ENCODE measurements at regions not wholly inside any gene's neighbourhood (a gene's known extent, or its start where the extent isn't known, plus 50 kb on each side); places are given as distances from the start of the nearest gene placed in this dataset.
"Not testable (repeated sequence)": the region's sequence is repeated elsewhere in the genome, so short reads cannot be mapped to it uniquely, and the experiment has no call there.

DNA sequence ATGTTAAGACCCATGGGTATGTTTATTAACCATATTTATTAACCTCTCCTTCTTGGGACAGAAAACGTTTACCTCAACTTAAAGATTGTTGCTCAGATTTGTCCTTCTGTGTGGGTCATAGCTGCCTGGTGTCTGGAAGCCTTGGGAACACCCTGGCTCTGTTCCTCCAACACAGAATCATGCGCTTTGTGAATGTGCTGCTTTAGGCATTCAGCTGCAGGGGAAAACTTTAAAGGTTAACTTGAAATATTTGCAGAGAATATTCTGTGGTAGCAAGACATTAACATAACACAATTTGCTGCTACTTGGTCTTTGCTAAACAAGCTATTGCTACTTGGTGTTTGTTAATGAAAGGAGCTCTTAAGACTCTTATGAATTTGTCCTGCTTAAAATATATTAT lies 50.5 kb upstream of the THOC3 start:
- not testable (repeated sequence) for DNase-seq (ENCODE audit: low read depth)

DNA sequence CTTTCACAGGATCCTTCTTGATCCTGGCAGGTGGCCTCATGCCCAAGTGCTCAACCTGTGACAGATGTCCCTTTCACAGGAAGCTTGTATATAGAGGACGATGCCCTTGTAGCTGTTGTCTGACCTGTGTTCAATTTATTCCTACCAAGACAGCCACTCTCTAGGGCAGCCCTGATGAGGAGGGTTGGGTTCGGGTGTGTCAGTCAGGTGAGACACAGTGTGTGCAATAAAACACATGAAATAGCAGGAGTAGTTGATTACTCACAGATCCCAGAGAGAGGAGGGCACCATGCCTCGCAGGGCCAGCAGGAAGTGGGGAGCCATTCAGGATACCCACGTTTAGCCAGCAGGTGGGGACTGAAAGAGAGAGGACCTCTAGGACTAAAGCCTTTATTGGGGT lies 52.7 kb upstream of the THOC3 start:
- not testable (repeated sequence) for DNase-seq (ENCODE audit: low read depth)

DNA sequence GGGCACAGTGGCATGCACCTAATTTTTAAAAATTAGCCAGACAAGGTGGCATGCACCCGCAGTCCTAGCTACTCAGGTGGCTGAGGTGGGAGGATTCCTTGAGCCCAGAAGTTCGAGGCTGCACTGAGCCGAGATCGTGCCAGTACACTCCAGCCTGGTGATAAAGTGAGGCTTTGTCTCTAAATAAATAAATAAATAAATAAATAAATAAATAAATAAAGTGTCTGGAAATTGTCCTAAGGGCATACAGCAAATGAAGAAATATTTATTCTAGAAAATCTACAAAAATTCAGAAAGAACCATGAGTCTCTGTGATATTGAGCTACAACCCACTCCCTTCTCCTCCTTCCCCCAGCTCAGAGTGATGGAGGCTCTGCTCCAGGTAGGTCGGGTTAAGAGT lies 55.4 kb upstream of the THOC3 start:
- not testable (repeated sequence) for DNase-seq (ENCODE audit: low read depth)

DNA sequence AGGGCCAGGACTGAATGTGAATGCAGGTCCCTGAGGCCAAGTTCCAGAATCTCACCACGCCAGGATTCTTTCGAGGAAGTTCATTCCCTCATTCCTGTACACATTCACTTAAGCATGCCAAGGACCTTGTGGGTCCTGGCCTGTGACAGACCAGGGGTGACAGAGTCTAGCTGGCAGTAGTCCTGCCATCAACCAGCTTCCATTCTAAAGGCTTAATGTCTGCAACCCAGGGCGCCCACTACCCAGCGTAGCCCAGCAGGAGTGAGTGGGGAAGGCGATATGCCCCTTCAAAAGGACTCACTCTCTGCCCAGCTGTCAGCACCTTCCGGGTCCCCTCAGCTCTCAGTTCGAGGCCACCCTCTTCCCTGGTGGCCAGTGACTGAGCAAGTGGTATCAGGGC lies 61.3 kb upstream of the THOC3 start:
- not testable (repeated sequence) for DNase-seq (ENCODE audit: low read depth)

DNA sequence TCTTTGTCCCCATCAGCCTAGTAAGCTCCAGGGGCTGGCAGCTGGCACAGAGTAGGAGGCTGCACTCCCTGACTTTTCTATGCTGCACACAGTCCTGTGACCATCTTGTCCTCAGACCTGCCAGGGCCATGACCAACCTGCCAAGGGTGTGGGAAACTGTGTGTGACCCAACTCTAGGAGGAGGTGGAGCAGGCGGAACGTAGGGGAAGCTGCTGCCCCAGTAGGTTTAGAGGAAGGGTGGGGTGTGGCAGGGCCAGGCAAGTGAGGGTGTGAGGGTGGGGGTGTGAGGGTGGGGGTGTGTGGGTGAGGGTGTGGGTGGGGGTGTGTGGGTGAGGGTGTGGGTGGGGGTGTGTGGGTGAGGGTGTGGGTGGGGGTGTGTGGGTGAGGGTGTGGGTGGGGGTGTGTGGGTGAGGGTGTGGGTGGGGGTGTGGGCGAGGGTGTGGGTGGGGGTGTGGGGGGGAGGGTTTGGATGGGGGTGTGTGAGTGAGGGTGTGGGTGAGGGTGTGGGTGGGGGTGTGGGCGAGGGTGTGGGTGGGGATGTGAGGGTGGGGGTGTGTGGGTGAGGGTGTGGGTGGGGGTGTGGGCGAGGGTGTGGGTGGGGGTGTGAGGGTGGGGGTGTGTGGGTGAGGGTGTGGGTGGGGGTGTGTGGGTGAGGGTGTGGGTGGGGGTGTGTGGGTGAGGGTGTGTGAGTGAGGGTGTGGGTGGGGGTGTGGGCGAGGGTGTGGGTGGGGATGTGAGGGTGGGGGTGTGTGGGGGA lies 62.4 kb upstream of the THOC3 start:
- DNase-seq (ENCODE audit: low read depth), result not testable (repeated sequence)

DNA sequence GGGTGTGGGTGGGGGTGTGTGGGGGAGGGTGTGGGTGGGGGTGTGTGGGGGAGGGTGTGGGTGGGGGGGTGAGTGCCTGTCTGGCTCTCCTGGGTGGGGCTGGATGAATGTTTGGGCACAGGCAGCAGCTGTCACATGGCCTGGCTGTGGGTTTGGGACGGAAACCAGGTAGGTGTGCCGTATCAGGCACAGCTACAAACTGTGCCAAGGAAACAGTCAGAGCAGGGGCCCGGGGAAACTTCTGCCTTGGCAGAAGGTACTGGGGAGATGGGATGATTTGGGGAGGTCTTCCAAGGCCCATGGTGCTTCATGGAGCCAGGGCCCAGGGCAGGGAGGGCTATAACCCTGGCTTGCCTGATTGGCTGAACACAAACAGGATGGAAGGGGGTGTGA lies 63.0 kb upstream of the THOC3 start:
- DNase-seq (ENCODE audit: low read depth), result not testable (repeated sequence)

DNA sequence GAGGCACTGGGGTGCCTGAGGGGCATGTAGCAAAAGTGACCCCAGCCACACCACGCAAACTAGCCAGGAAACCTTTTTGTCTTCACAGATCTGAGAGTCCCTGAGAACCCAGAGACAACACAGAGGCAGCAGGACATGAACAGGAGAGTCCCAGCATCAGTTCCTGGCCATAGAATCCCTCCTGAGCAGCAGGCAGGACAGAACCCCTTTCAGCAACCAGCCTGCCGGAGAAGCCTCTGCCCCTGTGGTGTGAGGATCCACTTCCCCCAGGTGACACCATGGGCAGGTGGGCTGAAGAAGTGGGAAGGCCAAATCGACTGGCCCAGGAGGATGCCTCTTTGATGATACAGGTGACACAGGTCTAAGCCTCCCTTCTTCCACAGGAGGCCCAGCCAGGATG lies 65.1 kb upstream of the THOC3 start:
- DNase-seq (ENCODE audit: low read depth), result not testable (repeated sequence)

DNA sequence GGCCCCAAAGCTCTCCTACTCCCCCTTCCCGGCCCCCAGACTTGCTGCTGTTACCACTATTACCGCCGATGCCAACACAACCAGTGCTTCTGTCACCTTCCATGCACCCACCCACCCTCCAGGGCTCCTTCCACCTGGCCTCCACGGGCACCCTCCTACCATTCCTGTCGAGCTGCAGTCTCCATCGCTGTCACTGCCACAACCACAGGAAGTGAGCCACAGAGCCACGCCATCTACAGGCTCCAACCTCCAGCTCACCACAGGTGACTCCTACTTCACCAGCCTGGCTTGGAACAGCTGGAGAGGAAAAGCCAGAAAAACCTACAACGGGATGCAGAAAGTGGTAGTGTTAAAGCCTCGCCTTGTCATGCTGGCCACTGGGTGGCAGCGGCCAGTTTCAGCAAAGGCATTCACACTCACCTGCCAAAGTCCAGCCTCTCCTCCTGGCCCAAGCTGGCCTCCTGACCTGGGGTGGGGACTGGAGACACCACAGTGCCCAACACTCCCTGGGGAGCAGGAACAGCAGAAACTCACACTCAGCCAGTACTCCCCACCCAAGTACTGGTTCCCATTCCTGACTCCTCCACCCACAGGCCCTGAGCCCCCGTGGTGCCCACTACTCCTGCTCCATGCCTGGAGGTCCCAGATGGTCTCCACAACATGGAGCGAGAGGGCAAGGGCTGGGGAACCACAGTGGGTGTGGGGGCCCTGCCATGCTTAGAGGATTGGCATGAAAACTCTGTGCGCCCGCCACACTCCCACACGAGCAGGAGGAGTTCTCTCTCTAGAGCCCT lies 66.5 kb upstream of the THOC3 start:
- not testable (repeated sequence) for DNase-seq (ENCODE audit: low read depth)

DNA sequence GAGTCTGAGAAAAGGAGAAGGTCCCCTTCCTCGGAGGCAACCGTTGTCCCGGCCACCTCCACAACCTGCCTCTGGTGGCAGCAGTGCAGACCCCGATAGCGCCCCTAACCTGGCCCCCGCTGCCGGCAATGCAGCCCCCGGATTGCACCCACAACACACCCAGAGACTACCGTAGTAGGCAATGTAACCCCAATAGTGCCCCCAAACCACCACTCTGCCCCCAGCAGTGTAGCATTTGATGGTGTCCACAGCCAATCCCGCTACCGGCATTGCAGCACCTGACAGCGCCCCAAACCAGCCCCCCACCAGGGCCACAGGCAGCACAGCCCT lies 67.1 kb upstream of the THOC3 start:
- not testable (repeated sequence) for DNase-seq (ENCODE audit: low read depth)

DNA sequence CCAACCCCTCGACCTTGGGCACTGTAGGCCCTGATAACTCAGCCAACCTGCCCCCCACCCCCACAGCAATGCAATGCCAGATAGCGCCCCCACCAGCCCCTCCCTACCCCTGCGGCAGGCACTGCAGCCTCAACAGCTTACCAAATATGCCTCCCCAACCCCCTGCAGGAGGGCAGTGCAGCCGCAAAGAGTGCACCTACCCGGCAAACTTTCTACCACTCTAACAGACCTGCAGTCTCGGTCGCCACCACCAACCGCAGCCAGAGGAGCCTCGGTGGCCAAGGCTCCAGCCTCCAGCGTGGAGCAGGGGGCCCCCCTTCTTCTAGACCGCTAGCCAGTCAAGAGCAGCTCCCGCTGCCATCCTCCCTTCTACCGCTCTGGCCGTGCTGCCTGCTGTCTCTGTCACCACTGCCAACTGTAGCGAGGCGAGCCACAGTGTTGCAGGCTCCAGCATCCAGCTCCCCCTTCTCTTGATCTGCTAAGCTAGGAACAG lies 67.7 kb upstream of the THOC3 start:
- not testable (repeated sequence) for DNase-seq (ENCODE audit: low read depth)

DNA sequence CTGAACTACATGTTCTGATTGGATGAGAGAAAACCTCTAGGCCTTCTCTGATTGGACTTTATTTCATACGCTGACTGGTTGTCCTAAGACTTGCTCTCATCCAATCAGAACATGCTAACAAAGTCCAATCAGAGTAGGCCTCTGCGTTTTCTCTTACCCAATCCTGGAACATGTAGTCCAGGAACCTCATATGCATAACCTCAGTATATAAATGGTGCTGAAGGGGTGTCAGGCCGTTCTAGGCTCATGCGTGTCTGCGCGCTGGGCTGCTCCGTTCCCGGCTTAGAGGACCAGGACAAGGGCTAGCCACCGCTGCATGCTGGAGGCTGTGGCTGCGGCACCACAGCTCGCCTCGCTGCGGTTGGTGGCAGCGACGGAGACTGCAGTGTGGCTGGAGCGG lies 68.3 kb upstream of the THOC3 start:
- DNase-seq (ENCODE audit: low read depth), result not testable (repeated sequence)

DNA sequence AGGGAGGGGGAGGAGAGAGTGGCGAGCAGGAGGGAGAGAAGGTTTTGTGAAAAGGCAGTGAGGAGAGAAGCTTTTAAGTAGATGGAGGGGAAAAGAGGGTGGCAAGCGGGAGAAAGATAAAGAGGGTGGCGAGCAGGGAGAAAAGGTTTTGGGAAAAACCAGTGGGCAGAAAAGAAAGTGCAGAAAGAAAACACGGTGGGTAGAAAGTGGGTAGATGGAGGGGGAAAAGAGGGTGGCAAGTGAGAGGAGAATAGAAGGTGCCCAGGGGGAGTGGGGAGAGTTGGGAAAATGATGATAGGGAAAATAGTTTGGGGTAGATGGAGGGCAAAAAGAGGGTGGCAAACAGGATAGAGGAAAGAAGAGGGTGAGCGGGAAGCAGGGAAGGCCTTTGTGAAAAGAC lies 69.1 kb upstream of the THOC3 start:
- DNase-seq (ENCODE audit: low read depth), result not testable (repeated sequence)

DNA sequence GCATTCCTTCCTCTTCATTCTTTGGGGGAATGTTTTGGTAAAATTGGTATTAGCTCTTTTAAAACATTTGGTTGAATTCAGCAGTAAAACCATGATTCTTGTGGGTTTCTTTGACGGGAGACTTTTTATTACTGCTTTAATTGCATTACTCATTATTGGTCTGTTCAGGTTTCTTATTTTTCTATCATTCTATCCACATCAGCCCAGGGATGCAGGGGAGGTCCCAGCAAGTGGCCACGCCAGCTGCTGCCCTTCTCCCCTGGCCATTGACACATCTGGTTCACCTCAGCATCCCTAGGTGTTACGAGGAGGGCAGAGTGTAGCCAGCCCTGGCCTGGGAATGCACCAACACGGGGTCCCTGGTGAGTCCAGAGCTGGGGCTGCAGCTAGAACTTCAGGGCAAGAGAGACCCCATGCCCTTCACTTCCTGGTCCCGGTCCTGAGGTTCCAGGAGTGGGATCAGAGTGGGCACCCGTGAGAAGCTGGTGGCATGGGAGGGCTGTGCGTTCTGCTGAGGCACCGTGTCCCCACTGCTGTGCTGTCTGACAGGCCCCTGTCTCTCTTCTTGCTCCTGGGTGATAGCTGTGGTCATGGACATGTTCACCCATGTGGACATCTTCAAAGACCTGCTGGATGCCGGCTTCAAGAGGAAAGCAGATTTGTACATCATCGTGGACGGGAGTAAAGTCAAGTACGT lies 72.1 kb upstream of the THOC3 start:
- DNase-seq (ENCODE audit: low read depth), result not testable (repeated sequence)

DNA sequence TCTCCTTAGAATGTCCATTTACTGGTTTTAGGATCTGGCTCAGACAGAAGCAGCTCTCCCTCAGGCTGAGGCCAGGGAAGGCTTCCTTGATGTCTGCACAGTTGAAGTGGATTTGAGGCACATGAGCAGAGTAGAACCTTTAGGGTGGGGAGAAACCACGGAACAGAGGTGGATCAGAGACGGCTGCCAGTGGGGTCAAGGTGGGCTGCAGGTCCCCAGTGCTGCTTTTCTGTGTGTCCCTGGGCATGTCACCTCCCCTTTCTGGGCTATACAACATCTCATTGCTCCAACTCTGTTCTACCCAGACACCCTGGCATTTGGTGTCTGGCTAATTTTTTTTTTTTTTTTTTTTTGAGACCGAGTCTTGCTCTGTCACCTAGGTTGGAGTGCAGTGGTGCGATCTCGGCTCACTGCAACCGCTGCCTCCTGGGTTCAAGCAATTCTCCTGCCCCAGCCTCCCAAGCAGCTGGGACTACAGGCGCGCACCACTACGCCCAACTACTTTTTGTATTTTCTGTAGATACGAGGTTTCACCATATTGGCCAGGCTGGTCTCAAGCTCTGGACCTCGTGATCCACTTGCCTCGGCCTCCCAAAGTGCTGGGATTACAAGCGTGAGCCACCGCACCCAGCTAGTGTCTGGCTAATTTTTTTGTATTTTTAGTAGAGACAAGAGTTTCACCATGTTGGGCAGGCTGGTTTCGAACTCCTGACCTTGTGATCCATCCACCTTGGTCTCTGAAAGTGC lies 73.3 kb upstream of the THOC3 start:
- DNase-seq (ENCODE audit: low read depth), result not testable (repeated sequence)

DNA sequence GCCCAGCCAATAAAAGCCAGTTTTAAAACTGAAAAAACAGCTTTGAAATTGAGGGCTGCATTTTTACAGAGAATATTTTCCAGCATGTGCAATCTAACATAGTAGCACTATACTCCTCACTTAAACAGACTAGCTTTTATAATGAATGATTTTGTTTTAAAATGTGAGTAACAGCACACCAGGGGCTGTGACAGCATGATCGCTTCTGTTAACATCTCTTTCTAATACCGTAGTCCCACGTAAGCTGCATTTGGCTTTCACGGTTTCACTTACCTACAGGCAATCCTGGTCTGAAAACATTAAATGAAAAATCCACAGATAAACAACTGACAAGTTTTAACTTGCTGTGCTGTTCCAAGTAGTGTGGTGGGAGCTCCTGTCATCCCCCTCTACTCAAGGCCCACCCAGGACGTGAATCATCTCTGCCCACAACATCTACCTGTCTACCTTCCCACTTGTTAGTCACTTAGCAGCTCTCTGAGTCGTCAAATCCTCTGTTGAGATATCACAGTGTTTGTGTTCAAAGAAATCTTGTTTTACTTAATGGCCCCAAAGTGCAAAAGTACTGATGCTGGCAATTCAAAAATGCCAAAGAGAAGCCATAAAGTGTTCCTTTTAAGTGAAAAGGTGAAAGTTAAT lies 74.0 kb upstream of the THOC3 start:
- not testable (repeated sequence) for DNase-seq (ENCODE audit: low read depth)

DNA sequence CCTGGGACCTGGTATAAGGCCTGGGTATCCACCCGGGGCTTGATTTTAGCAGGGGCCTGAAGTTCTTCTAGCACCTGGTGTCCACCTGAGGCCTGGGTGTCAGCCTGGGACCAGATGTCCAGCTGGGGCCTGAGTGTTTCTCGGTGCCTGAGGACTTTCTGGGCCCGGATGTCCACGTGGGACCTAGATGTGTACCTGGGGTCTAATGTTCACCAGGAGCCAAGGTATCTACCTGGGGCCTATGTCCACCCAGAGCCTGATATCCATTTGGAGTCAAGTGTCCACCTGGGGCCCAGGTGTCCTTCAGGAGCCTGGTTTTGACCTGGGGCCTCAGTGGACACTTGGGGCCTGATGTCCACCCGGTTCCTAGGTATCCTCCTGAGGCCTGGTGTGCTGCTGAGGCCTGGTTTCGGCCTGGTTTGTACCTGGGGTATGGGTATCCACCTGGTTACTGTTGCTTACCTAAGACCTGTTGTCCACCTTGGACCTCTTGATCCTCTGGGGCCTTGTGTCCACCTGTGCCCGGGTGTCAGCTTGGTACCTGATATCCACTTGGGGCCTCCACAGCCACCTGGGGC lies 75.2 kb upstream of the THOC3 start:
- not testable (repeated sequence) for DNase-seq (ENCODE audit: low read depth)

DNA sequence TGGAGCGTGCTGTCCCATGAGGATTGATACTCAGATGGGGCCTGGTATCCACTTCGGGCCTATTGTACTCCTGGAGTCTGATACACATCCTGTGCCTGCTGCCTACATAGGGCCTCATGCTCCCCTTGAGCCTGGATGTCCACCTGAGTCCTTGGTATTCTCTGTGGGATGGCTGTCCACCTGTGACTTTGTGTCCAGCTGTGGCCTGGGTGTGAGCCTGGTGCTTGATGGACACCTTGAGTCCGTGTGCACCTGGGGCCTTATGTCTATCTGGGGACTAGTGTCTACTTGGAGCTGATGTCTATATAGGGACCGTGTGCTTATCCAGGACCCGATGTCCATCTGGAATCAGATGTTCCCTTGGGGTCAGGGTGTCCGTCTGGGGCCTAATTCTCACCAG lies 75.9 kb upstream of the THOC3 start:
- DNase-seq (ENCODE audit: low read depth), result not testable (repeated sequence)

DNA sequence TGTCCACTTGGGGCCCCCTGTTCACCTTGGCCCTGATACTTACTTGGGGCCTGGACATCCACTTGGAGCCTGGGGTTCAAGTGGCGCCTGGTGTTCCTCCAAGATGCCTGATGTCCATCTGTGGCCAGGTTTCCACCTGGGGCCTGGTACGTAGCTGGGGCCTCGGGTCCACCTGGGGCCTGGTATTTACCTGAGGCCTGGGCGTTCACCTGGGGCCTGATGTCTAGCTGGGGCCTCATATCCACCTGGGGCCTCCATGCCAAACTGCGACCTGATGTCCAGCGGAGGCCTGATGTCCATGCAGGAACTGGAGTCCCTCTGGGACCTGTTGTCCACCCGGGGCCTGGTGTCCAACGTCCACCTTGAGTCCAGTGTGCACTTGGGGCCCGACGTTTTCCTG lies 76.3 kb upstream of the THOC3 start:
- not testable (repeated sequence) for DNase-seq (ENCODE audit: low read depth)

DNA sequence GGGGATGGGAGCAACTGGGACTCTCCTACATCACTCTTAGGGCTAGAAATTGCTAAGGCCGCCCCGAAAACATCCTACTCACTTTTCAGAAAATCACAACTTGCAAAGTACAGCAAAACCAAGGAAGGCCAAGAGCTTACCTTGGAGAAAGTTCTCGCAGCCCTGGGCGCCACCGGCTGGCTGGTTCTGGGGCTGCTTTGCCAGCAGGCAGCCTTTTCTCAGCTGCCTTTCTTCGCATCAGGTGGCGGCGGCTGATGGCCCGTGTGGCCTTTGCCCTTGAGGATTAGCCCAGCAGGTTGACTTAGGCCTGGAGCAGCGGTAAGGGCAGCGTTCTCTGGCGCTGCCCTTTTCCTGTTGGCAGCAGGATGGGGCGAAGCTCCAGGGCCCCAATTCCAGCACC lies 77.3 kb upstream of the THOC3 start:
- DNase-seq (ENCODE audit: low read depth), result not testable (repeated sequence)

DNA sequence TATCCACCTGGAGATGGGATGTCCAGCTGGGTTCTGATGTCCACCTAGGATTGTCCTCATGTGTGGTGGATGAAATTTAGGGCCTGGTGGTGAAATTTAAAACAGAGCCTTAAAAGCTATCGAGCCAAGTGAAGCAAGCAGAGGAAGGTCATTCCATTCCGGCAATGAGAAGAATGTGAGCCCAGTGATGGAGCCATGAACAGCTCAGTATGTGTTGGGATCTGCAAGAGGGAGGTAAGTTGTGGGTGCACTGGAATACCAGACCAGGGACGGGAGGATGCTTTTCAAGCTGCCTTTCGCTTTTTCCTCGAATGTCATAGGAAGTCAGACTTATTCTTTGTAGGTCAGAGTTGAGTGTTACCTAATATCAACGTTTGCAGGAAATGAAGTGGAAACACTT lies 80.6 kb upstream of the THOC3 start:
- not testable (repeated sequence) for DNase-seq (ENCODE audit: low read depth)

Measured in activated T-cell treated with anti-CD3 and anti-CD28 coated beads for 48 hours (primary cell).